Naive thymus-derived CD4-positive, alpha-beta T cell (primary cell): ENCODE measurements at regions not wholly inside any gene's neighbourhood (a gene's known extent, or its start where the extent isn't known, plus 50 kb on each side); places are given as distances from the start of the nearest gene placed in this dataset.
A peak's percentile ranks its signal among the peaks of the same experiment; 100 is the strongest.

Source experiments
- ATAC-seq: fragments of 150-1000 bp; cut with Tn5 transposase; 2 replicates; pipeline ENCODE4 v1.10.0; 2021; ENCODE audit warnings: mild to moderate bottlenecking, moderate library complexity
- CTCF ChIA-PET: fragments of 350-600 bp; sonication (Branson Sonifier 250); formaldehyde crosslinking; loops from one replicate; lab custom pipeline; 2021; ENCODE audit warnings: antibody characterized with exemption; lab: Charles Lee
- POLR2A ChIA-PET: fragments of 350-600 bp; sonication (Branson Sonifier 250); formaldehyde crosslinking; loops from one replicate; lab custom pipeline; 2021; ENCODE audit warnings: antibody characterized with exemption, inconsistent platforms; lab: Charles Lee
- DNase-seq, 9 donors: peaks; one replicate each; pipeline versions ENCODE4 v3.0.0 to v3.0.0-alpha.2; 2020 to 2022; ENCODE audit warnings: mixed read lengths in 1 of 9
- H3K27ac ChIP-seq: one replicate; pipeline ENCODE4 v1.7.0; 2013; ENCODE audit warnings: mild to moderate bottlenecking, low read depth, low read length, moderate library complexity
- H3K27me3 ChIP-seq, 2 donors: one replicate each; pipeline ENCODE4 v1.7.0; 2013; ENCODE audit warnings: low read length in 2 of 2, mild to moderate bottlenecking in 2 of 2, moderate library complexity in 2 of 2; ENCODE audit not compliant: control insufficient read depth in 2 of 2, insufficient read depth in 2 of 2
- H3K36me3 ChIP-seq, 3 experiments: 1 replicate in 2 of 3; 2 replicates in 1 of 3; pipeline ENCODE4 v1.7.0; 2013; ENCODE audit warnings: low read length in 3 of 3, mild to moderate bottlenecking in 3 of 3, moderate library complexity in 1 of 3; ENCODE audit not compliant: insufficient read depth in 3 of 3, control insufficient read depth in 2 of 3
- H3K4me1 ChIP-seq, 2 donors: one replicate each; pipeline ENCODE4 v1.7.0; 2013; ENCODE audit warnings: low read length in 2 of 2, mild to moderate bottlenecking in 2 of 2, moderate library complexity in 1 of 2; ENCODE audit not compliant: control insufficient read depth in 2 of 2, insufficient read depth in 2 of 2
- H3K4me3 ChIP-seq: 2 replicates; pipeline ENCODE4 v1.7.0; 2013; ENCODE audit warnings: mild to moderate bottlenecking, low read length
- H3K9me3 ChIP-seq, 3 experiments: 1 replicate in 2 of 3; 2 replicates in 1 of 3; pipeline ENCODE4 v1.7.0; 2013; ENCODE audit warnings: low read length in 3 of 3; ENCODE audit not compliant: control insufficient read depth in 2 of 3
- H3K27ac Mint-ChIP-seq, 9 donors: one replicate each; pipeline ENCODE4 v1.8.0; 2020 to 2022; ENCODE audit warnings: mixed read lengths in 9 of 9, mild to moderate bottlenecking in 8 of 9, moderate library complexity in 5 of 9, inconsistent platforms in 2 of 9
- H3K27me3 Mint-ChIP-seq, 5 donors: one replicate each; pipeline ENCODE4 v1.8.0; 2021 to 2022; ENCODE audit warnings: mixed read lengths in 5 of 5, mild to moderate bottlenecking in 1 of 5
- H3K36me3 Mint-ChIP-seq, 5 donors: one replicate each; pipeline ENCODE4 v1.8.0; 2020 to 2022; ENCODE audit warnings: mixed read lengths in 5 of 5, mild to moderate bottlenecking in 3 of 5, inconsistent platforms in 1 of 5
- H3K4me1 Mint-ChIP-seq, 7 donors: one replicate each; pipeline ENCODE4 v1.8.0; 2020 to 2022; ENCODE audit warnings: mixed read lengths in 7 of 7, mild to moderate bottlenecking in 3 of 7, inconsistent platforms in 1 of 7
- H3K4me3 Mint-ChIP-seq, 10 donors: one replicate each; pipeline ENCODE4 v1.8.0; 2020 to 2022; ENCODE audit warnings: mild to moderate bottlenecking in 10 of 10, mixed read lengths in 10 of 10, moderate library complexity in 6 of 10, inconsistent platforms in 2 of 10
- H3K9me3 Mint-ChIP-seq, 11 donors: one replicate each; pipeline ENCODE4 v1.8.0; 2020 to 2022; ENCODE audit warnings: mixed read lengths in 11 of 11, mild to moderate bottlenecking in 4 of 11, inconsistent platforms in 1 of 11, moderate library complexity in 1 of 11
- intact Hi-C, 2 donors: fragments of 100-400 bp; cut with micrococcal nuclease; formaldehyde crosslinking; loops; one replicate each; pipeline ENCODE4 v1.15.1; 2023

DNA sequence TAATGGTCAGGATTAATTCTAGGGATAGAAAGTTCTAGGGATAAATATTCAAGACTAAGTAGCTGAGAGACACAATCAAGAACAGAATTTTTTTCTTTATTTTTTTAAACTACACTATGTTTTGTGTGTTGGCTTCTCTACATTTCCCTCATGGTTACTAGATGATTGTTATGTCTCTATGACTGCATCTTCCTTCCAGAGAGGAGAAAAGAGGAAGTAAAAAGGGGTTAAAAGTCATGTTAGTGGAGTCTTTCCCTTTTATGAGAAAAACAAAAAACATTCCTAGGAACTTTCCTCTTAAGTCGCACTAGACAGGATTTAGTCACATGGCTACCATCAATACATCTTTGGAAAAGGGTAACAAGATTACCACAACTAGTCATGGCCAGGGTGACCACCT, 375.0 kb downstream of the KCNJ2 start:
- Mint-ChIP-seq H3K4me1 (no peaks in the 10 kb centered on the region), H3K27ac (no peak overlapping the region)

DNA sequence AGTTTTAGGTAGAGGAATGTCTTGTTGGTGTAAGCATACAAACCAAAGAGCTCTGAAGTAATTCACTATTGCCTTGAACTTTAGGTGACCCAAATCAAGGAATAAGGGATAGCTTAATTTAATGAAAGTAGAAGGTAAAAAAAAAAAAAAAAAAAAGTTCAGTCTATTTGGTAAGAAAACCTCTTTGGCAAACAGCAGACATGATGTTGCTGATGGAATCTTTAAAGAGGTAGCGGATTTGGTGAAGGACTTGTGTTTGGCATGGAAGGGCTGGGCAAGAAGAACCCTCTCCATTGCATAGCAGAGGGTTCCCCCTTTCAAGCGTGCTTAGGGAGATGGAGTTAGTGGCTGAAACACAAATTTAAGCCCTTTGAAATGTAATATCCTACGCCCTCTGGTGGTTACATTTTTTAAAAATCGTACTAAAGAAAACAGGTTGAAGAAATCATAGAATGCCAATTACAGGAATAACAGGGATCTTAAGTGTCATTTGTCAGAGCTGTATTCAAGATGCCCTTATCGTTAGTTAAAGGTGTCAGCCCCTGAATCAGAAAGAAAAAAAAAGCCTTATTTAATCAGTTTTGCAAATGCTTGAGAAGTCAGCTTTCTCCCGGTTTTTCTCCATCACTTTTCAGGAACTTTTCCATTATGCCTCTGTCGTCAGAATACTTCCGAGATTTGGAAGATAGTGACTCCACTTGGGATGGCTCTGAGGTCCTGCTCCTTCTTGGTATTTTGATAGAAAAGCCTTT, 383.1 kb downstream of the KCNJ2 start:
- no peak overlapping the region for H3K27ac ChIP-seq
- H3K4me1 Mint-ChIP-seq = no peaks in the 10 kb centered on the region
- DNase-seq = peak in 2 of 9 donors; percentile 2 to 9
- no peaks in the 10 kb centered on the region for H3K4me1 ChIP-seq
- no peak overlapping the region for H3K4me3 ChIP-seq
- intact Hi-C loops = loop anchor here in 1 of 2 donors (10.0 kb wide), 2 partner anchors 948 to 988 kb away; no protein-coding TSS in a partner anchor
- no peak overlapping the region for H3K27ac Mint-ChIP-seq
- no peaks in the 10 kb centered on the region for H3K9me3 ChIP-seq
- peaks cover 0 to 2% (median 0%) of the 10 kb centered on the region in 11 donors for H3K9me3 Mint-ChIP-seq
- peak; percentile 42 for ATAC-seq
- no peak overlapping the region for H3K4me3 Mint-ChIP-seq
- H3K27me3 ChIP-seq = no peaks in the 10 kb centered on the region
- H3K27me3 Mint-ChIP-seq = no peaks in the 10 kb centered on the region
- POLR2A ChIA-PET = no interaction called here
- CTCF ChIA-PET = interaction anchor here (0.7 to 0.9 kb wide), 2 partner anchors 9 to 983 kb away, joined by 3 to 4 read pairs; no protein-coding TSS in a partner anchor
- H3K36me3 ChIP-seq = no peaks in the 10 kb centered on the region
- H3K36me3 Mint-ChIP-seq = peaks cover 0 to 3% (median 0%) of the 10 kb centered on the region in 5 donors

More for the DNA sequence above, 375.0 kb downstream of the KCNJ2 start:
- DNase-seq = no peak
- CTCF ChIA-PET = no interaction called here
- Histone ChIP-seq H3K4me1 (no peaks in the 10 kb centered on the region), H3K27ac (no peak overlapping the region), H3K9me3 (no peaks in the 10 kb centered on the region), H3K4me3 (no peak overlapping the region), H3K36me3 (no peaks in the 10 kb centered on the region), H3K27me3 (no peaks in the 10 kb centered on the region)
- Mint-ChIP-seq H3K9me3 (peaks cover 0 to 2% (median 0%) of the 10 kb centered on the region in 11 donors), H3K27me3 (no peaks in the 10 kb centered on the region), H3K36me3 (no peaks in the 10 kb centered on the region), H3K4me3 (no peak overlapping the region)
- ATAC-seq = no peak
- POLR2A ChIA-PET = no interaction called here
- intact Hi-C loops = no loop called here

DNA sequence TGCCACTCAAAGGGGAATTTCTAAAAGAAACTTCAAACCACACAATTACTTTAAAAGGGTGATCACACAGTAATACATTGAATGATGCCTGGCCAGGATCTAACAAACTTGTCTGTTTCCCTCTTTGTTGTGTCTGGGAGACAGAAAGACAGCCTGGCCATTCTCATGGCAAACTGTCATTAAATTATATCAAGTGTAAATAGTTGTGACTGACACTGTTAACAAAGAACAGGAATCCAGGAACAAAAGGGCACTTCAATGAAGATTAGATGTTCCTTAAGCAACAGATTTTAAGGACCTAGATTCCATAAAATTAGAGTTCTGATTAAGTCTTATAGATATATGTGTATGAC, 383.6 kb downstream of the KCNJ2 start:
- Mint-ChIP-seq H3K4me3 (no peak overlapping the region), H3K9me3 (peaks cover 0 to 2% (median 0%) of the 10 kb centered on the region in 11 donors), H3K36me3 (peaks cover 0 to 3% (median 0%) of the 10 kb centered on the region in 5 donors), H3K27ac (no peak overlapping the region), H3K4me1 (no peaks in the 10 kb centered on the region), H3K27me3 (no peaks in the 10 kb centered on the region)
- no peaks in the 10 kb centered on the region for H3K36me3 ChIP-seq
- CTCF ChIA-PET = interaction anchor here (0.7 kb wide), 1 partner anchor 984 kb away, joined by 4 read pairs; no protein-coding TSS in a partner anchor
- no peak overlapping the region for H3K4me3 ChIP-seq
- no peaks in the 10 kb centered on the region for H3K4me1 ChIP-seq
- H3K27ac ChIP-seq = no peak overlapping the region
- POLR2A ChIA-PET = no interaction called here
- no peak for ATAC-seq
- no peaks in the 10 kb centered on the region for H3K27me3 ChIP-seq
- intact Hi-C loops = loop anchor here in 1 of 2 donors (10.0 kb wide), 2 partner anchors 948 to 988 kb away; no protein-coding TSS in a partner anchor
- no peaks in the 10 kb centered on the region for H3K9me3 ChIP-seq
- no peak for DNase-seq

DNA sequence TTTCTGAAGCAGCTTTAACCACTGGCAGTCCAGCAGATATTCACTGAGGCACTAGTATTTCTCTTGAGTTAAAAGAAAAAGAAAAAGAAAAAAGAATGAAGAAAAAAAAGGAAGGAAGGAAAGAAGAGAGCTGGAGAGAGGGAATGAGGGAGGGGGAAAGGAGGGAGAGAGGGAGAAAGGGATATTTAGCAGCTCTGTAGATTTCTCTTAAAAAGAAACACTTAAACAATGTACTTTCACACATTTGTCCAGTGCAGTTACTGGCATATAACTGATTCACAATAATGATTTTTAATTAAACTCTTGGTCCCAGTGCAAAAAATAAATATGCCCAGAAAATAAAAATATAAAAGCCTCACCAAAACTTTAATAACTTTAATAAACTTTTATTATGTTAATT, 386.4 kb downstream of the KCNJ2 start:
- H3K36me3 Mint-ChIP-seq = peaks cover 0 to 1% (median 0%) of the 10 kb centered on the region in 5 donors
- H3K4me1 Mint-ChIP-seq = no peaks in the 10 kb centered on the region
- Histone ChIP-seq H3K36me3 (no peaks in the 10 kb centered on the region), H3K4me3 (no peak overlapping the region), H3K27ac (no peak overlapping the region), H3K4me1 (no peaks in the 10 kb centered on the region), H3K27me3 (no peaks in the 10 kb centered on the region), H3K9me3 (no peaks in the 10 kb centered on the region)
- H3K9me3 Mint-ChIP-seq = peaks cover 0 to 2% (median 0%) of the 10 kb centered on the region in 11 donors
- ATAC-seq (no peak), DNase-seq (no peak)
- H3K27me3 Mint-ChIP-seq = peaks cover 0 to 8% (median 0%) of the 10 kb centered on the region in 5 donors
- ChIA-PET CTCF (no interaction called here), POLR2A (no interaction called here)
- intact Hi-C loops = loop anchor here in 1 of 2 donors (10.0 kb wide), 2 partner anchors 951 to 991 kb away; no protein-coding TSS in a partner anchor
- no peak overlapping the region for H3K4me3 Mint-ChIP-seq
- H3K27ac Mint-ChIP-seq = no peak overlapping the region

DNA sequence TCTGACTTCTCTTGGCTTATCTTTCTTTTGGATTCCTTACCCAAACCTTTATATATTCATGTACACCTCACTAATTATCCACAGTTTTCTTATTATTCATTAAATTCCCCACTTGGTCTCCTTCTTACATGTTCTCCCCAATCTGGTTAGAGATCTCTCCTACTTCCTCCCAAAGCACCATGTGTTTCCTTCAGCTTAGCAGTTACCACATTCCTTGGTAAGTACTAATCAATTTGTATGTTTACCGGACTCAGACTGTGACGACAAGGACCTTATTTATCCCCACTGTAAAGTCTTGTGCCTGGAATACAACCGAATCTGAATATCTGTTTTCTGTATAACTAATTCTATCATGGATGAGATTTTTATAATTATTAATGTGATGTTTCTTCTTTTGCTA, 389.5 kb downstream of the KCNJ2 start:
- no peak overlapping the region for H3K27ac Mint-ChIP-seq
- no peaks in the 10 kb centered on the region for H3K27me3 ChIP-seq
- H3K36me3 ChIP-seq = no peaks in the 10 kb centered on the region
- no peak overlapping the region for H3K4me3 Mint-ChIP-seq
- ChIA-PET POLR2A (no interaction called here), CTCF (no interaction called here)
- ATAC-seq (no peak), DNase-seq (no peak)
- H3K27ac ChIP-seq = no peak overlapping the region
- intact Hi-C loops = loop anchor here in 1 of 2 donors (10.0 kb wide), 2 partner anchors 954 to 994 kb away; no protein-coding TSS in a partner anchor
- H3K4me1 ChIP-seq = no peaks in the 10 kb centered on the region
- H3K36me3 Mint-ChIP-seq = no peaks in the 10 kb centered on the region
- no peak overlapping the region for H3K4me3 ChIP-seq
- H3K4me1 Mint-ChIP-seq = no peaks in the 10 kb centered on the region
- peaks cover 0 to 12% (median 0%) of the 10 kb centered on the region in 5 donors for H3K27me3 Mint-ChIP-seq
- H3K9me3 ChIP-seq = no peaks in the 10 kb centered on the region
- no peaks in the 10 kb centered on the region for H3K9me3 Mint-ChIP-seq

DNA sequence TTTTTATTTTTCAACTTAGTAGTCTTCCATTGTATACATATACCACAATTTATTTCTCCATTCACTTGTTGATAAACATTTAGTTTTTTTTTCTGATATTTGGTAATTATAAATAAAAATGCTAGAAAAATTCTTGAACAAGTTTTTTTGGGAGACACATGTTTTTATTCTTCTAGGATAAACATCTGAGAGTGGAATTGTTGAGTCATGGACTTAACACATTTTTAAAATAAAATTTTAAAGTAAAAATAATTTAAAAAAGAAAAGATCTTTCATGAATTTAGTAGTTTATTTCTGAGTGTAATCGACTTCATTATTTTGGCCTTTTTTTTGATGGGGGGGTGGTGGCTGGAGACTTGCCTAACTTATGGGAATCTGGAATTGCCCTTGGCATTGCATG, 391.1 kb downstream of the KCNJ2 start:
- Histone ChIP-seq H3K4me1 (no peaks in the 10 kb centered on the region), H3K36me3 (no peaks in the 10 kb centered on the region), H3K4me3 (no peak overlapping the region), H3K27me3 (no peaks in the 10 kb centered on the region), H3K27ac (no peak overlapping the region), H3K9me3 (no peaks in the 10 kb centered on the region)
- Mint-ChIP-seq H3K27me3 (peaks cover 0 to 12% (median 0%) of the 10 kb centered on the region in 5 donors), H3K9me3 (peaks cover 0 to 8% (median 0%) of the 10 kb centered on the region in 11 donors), H3K4me1 (no peaks in the 10 kb centered on the region), H3K36me3 (no peaks in the 10 kb centered on the region), H3K27ac (no peak overlapping the region), H3K4me3 (no peak overlapping the region)
- DNase-seq (no peak), ATAC-seq (no peak)
- ChIA-PET CTCF (no interaction called here), POLR2A (no interaction called here)
- intact Hi-C loops = no loop called here
